HG03103 (cell line): ENCODE measurements at regions not wholly inside any gene's neighbourhood (a gene's known extent, or its start where the extent isn't known, plus 50 kb on each side); places are given as distances from the start of the nearest gene placed in this dataset.
"Not testable (repeated sequence)": the region's sequence is repeated elsewhere in the genome, so short reads cannot be mapped to it uniquely, and the experiment has no call there.

Experiments
- ATAC-seq: cut with Tn5 transposase; IDR thresholded peaks from one replicate; pipeline ENCODE4 v1.9.1; 2021; ENCODE audit warnings: low read depth; ENCODE audit not compliant: unreplicated experiment

GRCh38 chr5:177941386-177941785 lies 54.7 kb downstream of the PROP1 start:
- not testable (repeated sequence) for ATAC-seq

GRCh38 chr5:177939246-177940171 lies 56.5 kb downstream of the PROP1 start:
- ATAC-seq, result not testable (repeated sequence)

- ATAC-seq, result not testable (repeated sequence)
These were observed 57.3 kb downstream of the PROP1 start for GRCh38 chr5:177938767-177939166.

GRCh38 chr5:177934233-177934632 lies 61.8 kb downstream of the PROP1 start:
- ATAC-seq, result not testable (repeated sequence)

GRCh38 chr5:177930269-177931022 lies 65.6 kb downstream of the PROP1 start:
- ATAC-seq, result not testable (repeated sequence)

- not testable (repeated sequence) for ATAC-seq
These were observed 66.4 kb downstream of the PROP1 start for GRCh38 chr5:177929618-177930017.

GRCh38 chr5:177927500-177927899 lies 68.5 kb downstream of the PROP1 start:
- not testable (repeated sequence) for ATAC-seq

GRCh38 chr5:177924577-177924976 lies 71.5 kb downstream of the PROP1 start:
- ATAC-seq, result not testable (repeated sequence)

GRCh38 chr5:177923837-177924236 lies 72.2 kb downstream of the PROP1 start:
- ATAC-seq, result not testable (repeated sequence)

- not testable (repeated sequence) for ATAC-seq
These were observed 72.9 kb downstream of the PROP1 start for GRCh38 chr5:177923189-177923588.

GRCh38 chr5:177909261-177909660 lies 86.8 kb downstream of the PROP1 start:
- ATAC-seq, result not testable (repeated sequence)

- not testable (repeated sequence) for ATAC-seq
These were observed 93.2 kb downstream of the PROP1 start for GRCh38 chr5:177902806-177903205.

- ATAC-seq, result not testable (repeated sequence)
These were observed 96.0 kb downstream of the PROP1 start for GRCh38 chr5:177900066-177900465.

- ATAC-seq, result not testable (repeated sequence)
These were observed 101.2 kb downstream of the PROP1 start for GRCh38 chr5:177894681-177895453.

GRCh38 chr5:177892357-177892665 lies 103.7 kb downstream of the PROP1 start:
- ATAC-seq, result not testable (repeated sequence)

GRCh38 chr5:177891547-177892356 lies 104.3 kb downstream of the PROP1 start:
- peak; percentile 88 for ATAC-seq

- not testable (repeated sequence) for ATAC-seq
These were observed 100.6 kb upstream of the FAM153A start for GRCh38 chr5:177883295-177883694.

GRCh38 chr5:177875900-177876238 lies 93.2 kb upstream of the FAM153A start:
- ATAC-seq, result not testable (repeated sequence)

GRCh38 chr5:177875013-177875899 lies 92.6 kb upstream of the FAM153A start:
- peak; percentile 81 for ATAC-seq
